ENCODE measurements at regions not wholly inside any gene's neighbourhood (a gene's known extent, or its start where the extent isn't known, plus 50 kb on each side); places are given as distances from the start of the nearest gene placed in this dataset.
"Not testable (repeated sequence)": the region's sequence is repeated elsewhere in the genome, so short reads cannot be mapped to it uniquely, and the experiment has no call there.

DNA sequence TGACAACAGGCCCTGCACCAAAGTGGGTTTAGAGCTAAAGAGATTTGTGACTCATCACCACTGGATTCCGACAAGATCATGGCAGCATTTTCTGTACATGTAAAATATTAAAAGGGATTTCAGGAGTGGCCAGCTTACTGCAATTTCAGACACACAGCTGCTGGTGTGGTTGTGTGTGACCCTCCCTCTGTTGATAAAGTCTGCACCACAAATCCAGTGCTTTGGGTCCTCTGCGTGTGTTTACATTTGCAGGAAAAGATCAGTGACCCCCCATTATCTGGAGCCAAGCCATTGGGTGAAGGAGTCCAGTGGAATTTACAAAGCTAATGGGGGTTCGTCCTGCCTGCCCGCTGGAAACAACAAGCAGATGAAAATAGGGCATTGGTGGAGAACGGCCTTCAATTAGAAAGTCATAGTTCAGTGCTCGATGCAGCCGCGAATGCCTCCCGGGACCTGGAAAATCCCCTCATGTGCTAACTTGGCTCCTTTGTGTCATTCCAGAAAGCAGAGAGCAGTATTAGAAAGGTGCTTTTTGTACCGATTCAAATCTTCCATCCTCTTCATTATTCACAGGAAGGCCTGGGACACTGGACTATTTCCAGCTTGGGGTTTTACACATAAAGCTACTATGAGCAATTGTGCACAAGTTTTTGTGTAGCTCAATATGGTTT is 188.5 kb upstream of the TMEM132C start:
- no peak for DNase-seq (ENCODE audit: low spot score)

DNA sequence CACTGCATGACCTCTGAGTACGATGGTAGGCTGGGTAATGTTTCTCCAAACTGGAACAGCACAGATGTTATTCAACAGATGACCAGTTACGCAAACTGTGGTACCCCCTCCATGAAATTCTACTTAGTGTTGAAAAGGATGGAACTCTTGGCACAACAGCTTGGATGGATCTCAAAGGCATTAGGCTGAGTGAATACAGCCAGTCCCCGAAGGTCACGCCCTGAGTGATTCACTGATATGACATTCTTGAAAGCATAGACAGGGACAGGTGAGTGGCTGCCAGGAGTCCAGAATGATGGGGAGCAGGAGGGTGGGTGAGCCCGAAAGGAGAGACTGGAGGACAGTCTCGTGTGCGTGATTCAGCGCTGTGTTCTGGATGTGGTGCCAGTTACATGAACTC is 187.5 kb upstream of the TMEM132C start:
- no peak for DNase-seq (ENCODE audit: low spot score)

DNA sequence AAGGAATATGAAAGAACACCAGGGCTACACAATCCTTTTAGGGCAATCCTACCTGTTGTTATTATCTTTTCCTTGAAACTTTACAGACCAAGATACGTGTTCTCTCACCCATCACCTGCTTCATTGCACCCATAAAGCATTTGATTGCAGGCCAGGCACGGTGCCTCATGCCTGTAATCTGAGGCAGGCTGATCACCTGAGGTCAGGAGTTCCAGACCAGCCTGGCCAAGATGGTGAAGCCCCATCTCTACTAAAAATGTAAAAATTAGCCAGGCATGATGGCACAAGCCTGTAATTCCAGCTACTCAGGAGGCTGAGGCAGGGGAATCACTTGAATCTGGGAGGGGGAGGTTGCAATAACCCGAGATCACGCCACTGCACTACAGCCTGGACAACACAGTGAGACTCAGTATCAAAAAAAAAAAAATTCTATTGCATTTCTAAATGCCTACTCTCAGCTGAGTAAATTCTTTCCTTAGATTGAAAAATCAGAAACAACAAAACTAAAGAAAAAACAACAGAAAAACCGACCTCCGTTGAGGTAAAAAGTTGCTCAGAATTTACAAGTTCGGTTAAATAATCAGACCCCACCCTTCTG is 183.7 kb upstream of the TMEM132C start:
- no peak for DNase-seq (ENCODE audit: low spot score)

DNA sequence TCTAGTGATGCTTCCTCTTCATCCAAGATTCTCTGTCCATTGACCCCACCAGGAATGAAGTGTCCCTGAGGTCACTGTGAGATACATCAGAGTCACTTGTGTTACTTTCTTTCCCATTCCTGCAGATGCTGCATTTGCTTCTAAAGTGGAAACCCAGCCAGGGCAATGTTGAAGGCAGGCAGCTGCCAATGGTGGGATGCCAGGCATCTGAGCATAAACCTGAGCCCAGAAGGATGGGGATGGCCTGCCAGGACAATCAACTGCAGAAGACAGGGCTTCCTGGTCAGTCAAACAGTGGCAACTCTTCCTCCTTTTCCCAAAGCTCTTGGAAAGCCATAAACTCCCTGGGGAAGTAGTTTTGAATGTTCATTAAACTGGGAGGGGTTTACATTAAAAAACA is 178.0 kb upstream of the TMEM132C start:
- no peak for DNase-seq (ENCODE audit: low spot score)

DNA sequence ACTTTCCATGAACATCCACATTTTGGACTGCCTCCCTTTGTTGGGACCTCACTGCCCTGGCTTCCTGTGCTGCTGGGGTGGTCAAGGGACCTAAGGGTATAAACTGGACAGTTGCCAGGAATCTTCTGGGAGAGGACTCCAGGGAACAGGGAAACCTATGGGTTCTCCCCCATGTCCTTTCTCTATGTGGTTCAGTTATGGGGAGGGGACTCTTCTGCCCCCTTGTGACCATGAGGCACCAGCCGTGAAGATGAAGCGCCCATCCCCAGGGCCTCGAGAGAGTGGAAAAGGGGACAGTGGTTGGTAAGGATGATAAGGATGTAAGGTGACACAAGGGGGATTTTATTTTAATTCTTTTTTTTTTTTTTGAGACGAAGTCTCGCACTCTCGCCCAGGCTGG is 177.0 kb upstream of the TMEM132C start:
- DNase-seq (ENCODE audit: low spot score), result no peak

DNA sequence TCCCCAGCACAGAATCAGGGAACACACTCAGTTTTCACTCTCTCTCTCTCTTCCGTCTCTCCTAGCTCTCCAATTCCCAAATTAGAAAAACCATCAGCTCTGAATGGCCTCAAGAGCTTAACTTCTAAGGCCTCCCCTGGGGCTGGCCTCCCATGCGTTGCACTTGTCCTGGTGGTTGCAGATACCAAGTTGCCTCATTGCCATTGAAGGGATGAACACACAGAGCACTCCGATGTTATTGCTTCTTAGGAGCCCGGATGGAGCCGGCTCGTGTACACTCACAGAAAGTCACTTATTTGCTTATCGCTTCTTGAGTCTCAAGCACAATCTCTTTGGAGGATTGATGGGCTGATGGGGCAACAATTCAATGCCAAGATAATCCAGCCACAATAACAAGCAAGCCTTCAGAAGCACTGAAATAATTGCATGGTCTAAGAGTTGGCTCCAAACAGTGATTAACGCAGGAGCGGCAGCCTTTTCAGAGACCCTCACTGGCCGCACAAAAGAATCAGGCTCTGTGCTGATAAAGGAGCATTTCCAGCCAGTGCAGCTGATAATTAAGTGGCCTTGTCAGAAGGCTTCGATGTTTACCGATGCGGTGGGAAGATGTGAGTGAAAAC is 175.8 kb upstream of the TMEM132C start:
- no peak for DNase-seq (ENCODE audit: low spot score)

DNA sequence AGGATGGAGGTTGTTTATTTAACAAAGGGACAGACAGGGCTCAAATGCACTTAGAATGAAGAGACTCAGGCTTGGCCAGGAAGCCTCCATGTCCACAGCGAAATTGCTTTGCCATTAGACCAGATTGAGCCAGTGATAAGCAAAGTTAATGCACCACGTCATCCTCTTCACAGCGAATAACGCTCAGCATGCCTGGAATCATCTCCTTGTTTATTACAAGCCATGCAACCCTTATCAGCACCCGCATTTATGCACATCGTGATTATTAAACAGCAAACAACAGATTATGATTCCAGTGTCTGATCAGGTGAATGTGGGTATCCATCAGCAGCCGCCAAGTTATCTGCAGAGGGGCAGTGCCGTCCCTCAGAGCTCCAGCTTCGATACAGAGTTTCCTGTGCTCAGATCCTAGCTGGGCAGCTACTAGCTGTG is 175.0 kb upstream of the TMEM132C start:
- no peak for DNase-seq (ENCODE audit: low spot score)

DNA sequence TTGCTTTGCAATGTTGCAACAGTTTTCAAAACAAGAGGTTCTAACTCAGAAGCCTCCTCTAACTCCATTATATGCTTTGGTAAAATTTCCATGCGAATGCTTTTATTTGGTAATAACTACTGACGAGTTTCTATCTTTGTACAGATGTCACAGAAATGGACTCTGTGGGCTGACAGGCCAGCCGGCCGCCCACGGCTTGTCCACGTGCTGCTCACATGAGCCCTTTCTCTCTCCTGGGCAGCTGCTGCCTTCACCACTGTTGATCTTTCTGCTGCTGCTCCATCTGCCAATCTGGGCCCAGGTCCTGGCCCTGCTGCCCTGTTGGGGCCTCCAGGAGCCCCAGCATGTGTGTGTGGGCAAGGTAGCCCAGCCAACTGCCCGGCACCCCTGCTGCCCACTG is 168.2 kb upstream of the TMEM132C start:
- DNase-seq (ENCODE audit: low spot score), result no peak

DNA sequence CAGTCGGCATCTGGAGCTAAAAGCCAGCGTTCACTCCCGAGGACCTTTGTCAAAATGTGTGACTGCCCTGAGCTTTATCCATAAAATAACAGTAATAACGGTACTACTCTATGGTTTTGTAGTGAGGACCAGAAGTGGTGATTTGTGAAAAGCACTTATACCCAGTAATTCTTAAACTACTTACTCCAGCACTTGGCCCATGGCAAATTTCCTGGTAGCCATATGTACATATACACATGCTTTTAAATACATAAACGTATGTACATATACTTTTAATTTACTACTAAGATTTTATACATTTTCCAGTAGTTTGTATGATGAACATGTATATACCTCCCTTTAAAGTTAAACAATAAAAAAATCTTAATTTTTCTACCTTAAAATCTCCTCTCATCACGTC is 163.8 kb upstream of the TMEM132C start:
- no peak for DNase-seq (ENCODE audit: low spot score)

DNA sequence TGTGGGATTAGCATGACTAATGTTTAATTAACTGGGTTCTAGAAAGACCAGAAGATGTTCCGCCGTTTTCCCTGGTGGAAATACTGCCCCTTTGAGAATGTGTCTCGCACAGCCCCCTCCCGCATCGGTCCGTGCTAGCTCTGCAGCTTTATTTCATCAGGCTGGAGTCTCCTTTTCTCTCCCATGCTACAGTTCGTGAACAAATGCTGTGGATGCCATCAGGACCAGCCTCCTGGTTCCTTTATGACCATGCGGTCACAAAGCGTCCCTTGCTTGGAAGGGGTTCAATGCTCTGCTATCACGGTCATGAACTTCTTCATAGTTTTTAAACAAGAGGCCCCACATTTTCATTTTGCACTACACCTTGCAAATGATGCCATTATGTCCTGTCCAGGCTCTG is 157.7 kb upstream of the TMEM132C start:
- DNase-seq (ENCODE audit: low spot score), result no peak

DNA sequence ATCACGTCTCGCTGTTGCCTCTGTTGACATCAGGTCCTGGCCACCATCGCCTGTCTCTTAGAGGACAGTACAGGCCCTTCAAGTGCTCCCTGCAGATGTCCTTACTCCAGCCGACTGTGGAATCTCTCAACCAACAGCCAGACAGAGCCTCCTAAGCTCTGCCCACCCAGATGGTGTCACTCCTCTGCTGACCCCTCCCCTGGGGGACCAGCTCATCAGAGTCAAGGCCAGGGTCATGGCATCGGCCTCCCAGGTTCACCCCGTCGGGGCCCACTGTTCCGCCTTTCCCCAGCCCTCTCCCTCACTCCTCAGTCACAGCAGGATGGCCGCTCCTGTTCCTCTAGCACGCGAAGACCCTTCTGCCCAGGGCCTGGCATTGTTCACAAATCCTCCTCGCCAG is 157.3 kb upstream of the TMEM132C start:
- no peak for DNase-seq (ENCODE audit: low spot score)

DNA sequence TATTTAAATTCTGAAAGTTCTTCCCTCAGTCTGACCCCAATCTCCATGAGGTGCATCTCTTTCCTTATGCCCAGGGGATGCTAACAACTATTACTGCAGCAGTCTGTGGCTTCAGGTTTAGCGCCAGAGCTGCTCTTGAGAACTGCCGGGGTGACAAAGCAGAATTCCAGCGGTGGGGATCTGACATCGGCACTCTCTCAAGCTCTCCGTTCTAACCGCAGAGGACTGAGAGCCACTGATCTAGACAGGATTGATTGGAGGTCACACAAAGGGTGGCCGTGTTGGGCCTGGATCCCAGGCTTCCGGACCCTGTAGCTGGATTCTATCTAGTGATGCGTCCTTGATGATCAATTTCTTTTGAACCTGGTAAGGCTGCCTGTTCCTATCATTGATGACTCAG is 155.6 kb upstream of the TMEM132C start:
- no peak for DNase-seq (ENCODE audit: low spot score)

DNA sequence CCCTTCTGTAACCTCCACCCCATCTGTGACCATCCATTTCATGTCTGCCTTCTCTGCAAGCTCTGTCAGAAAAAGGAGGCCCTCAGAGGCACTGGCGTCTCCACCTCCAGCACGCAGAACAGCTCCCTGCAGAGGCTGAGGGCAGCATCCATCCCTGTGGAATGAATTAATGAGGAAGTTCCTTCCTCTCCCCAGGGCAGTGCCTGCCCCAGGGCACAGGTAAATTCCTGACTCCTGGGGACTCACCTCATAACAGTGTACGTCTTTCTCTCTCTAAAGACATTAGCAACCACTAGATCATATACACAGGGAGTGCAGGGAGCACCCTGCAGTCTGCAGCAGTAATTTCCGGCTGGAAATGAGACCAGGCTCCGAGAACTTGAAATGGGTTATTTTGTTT is 155.0 kb upstream of the TMEM132C start:
- no peak for DNase-seq (ENCODE audit: low spot score)

DNA sequence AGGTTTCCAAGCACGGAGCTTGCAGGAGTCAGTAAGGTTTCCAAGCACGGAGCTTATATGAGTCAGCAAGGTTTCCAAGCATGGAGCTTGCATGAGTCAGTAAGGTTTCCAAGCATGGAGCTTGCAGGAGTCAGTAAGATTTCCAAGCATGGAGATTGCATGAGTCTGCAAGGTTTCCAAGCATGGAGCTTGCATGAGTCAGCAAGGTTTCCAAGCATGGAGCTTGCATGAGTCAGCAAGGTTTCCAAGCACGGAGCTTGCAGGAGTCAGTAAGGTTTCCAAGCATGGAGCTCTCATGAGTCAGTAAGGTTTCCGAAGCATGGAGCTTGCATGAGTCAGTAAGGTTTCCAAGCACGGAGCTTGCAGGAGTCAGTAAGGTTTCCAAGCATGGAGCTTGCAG is 153.7 kb upstream of the TMEM132C start:
- not testable (repeated sequence) for DNase-seq (ENCODE audit: low spot score)

DNA sequence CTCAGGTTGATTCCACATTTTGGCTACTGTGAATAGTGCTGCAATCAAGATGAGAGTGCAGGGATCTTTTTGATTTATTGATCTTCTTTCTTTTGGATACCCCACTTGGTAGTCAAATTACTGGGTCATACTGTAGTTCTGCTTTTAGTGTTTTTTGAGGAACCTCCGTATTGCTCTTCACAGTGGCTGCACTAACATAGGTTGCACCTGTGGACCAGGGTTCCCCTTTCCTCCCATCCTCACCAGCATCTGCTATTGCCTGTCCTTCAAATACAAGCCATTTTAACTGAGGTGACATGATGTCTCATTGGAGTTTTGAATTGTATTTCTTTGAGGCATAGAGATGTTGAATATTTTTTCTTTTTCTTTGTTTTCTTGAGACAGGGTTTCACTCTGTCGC is 152.5 kb upstream of the TMEM132C start:
- no peak for DNase-seq (ENCODE audit: low spot score)

DNA sequence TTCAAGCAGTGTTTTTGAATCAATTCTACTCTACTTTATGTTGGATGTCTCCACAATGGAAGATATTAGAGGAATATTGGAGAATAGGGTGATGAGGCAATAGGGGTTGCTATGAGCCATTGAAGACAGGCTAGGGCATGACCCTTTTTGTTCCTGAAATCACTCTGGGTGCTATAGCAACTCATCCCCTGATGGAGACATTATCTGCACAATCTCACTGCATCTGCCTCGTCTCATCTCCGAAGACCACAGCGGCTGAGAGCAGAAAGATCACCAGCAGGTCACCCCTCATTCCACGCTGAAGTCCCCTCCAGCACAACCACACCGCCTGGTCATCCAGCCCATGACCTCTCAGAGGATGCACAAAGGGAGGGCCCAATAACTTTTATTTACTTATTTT is 150.4 kb upstream of the TMEM132C start:
- DNase-seq (ENCODE audit: low spot score), result no peak

DNA sequence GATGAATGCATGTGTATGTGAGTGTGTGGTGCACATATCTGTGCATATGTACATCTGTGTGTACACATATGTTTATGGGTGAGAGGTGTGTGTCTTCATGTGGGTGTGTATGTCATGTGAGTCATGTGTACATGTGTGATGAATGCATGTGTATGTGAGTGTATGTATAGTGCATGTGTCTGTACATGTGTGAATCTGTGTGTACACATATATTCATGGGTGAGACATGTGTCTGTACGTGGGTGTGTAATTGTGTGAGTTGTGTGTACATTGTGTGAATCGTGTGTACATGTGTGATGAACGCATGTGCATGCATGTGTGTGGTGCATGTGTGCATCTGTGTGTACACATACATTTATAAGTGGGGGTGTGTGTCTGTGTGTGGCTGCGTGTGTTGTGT is 146.9 kb upstream of the TMEM132C start:
- no peak for DNase-seq (ENCODE audit: low spot score)

DNA sequence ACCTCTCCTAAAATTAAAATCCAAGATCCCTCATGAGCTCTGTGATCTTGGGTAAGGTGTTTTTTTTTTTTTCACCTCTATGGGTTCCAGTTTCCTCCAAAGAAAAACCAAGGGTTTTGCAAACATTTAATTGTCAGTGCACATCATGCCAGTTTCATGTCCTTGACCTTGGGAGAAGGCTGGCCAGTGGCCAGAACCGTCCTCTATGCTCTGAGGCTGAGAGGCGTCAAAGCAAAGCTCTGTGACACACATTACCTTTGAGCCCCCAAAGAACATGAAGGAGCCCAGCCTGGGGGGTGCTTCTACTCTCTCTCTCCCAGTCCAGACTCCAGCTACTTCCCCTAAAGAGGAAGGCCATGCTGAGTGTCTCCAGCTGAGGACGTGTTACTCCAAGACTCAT is 145.5 kb upstream of the TMEM132C start:
- no peak for DNase-seq (ENCODE audit: low spot score)

DNA sequence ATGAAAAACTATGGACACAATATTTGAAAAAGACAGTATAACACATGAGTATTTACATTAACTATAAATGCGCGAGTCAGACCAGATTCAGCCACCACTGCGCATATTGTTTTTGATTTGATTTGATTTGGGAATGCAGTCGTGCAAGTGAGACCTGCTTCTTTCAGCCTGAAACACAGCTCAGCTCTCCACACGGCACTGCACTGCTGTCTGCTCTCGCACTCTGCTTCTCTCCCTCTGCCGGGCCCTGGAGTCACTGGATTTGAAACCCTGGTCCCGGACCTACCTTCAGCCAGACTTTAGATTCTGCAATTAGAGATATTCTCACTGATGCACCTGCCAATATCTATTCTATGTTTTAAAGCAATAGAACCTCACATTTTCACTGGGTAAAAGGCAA is 143.9 kb upstream of the TMEM132C start:
- no peak for DNase-seq (ENCODE audit: low spot score)

DNA sequence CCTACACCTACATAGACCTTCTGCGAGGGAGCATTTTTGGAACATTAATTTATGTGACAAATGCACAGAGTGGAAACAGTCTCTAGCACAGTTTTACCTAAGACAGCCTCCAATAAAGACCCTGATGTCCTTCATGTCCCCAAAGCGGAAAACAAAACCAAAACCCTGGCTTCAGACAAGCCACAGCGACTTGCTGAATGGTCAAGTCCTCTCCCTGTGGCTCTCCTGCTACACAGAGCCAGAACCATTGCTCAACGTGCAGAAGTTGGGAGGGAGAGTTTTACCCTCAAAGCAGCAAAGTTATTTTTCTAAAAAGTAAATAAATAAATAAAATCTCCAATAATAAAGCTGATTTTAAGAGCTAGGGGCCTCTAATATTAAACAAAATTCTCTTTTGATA is 135.0 kb upstream of the TMEM132C start:
- DNase-seq (ENCODE audit: low spot score), result no peak

DNA sequence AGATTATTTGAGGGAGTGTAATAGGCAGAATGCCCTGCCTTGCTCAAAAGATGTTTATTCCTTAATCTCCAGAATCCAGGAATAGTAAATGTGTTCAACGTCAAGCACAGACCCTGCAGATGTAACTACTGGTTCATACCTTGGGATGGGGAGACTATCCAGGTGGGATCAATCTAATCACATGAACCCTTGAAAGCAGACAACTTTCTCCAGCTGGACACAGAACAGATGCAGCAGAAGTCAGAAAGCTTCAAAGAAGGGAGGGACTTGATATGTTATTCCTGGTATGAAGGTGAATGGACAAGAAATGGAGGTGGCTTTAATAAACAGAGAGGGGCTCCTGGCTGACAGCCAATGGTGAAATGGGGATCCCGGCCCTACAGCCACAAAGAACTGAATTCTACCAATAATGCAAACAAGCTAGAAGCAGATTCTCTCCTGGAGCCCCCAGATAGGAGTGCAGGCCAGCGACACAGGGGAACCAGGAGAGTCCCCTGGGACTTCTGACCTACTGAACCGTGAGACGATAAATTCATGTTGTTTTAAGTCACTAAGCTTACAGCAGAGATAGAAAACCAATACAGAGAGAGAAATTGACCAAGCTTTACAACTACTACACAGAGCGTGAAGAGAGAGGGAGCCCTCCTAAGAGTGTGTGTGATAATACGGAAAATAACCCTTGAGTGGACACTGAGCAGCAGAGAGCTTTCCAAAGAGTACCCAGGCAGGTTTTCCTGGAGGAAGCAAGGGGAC is 133.5 kb upstream of the TMEM132C start:
- no peak for DNase-seq (ENCODE audit: low spot score)

DNA sequence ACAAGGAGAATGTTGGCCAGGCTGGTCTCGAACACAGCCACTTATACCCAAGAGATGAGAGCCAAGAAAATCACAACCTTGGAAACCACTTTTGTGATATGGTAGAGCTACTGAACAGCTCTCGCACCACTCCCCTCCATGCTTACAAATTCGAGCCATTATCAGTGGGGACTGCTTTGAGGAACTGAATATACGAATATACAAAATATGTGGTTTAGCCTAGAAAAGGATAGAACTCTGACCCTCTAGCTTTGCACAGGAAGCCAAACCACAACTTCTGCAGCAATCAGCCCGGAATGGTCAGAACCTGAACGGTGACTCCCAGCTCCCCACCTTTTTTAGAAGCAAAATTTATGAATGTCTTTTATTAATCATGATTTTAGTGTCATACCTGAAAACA is 129.8 kb upstream of the TMEM132C start:
- DNase-seq (ENCODE audit: low spot score), result no peak

DNA sequence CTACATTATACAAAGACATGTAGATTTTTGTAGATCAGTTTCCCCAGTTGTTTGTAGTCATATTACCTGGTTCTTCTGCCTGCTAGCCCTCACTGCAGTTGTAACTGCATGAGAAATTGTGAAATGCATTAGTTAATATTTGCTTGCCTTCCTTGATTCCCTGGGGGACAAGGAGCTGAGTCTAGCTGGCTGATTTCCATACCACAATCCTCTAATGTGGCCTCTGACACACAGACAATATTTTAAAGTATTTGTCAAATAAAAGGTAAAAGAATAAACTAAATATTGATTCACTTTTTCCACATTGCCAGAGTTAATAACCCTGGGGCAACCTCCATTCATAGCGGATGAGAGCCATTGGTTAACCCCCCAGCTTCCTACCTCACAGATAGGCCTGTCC is 128.8 kb upstream of the TMEM132C start:
- DNase-seq (ENCODE audit: low spot score), result no peak

Data from AG08395 (cell line).